ENCODE measurements at regions not wholly inside any gene's neighbourhood (a gene's known extent, or its start where the extent isn't known, plus 50 kb on each side); places are given as distances from the start of the nearest gene placed in this dataset.

DNA sequence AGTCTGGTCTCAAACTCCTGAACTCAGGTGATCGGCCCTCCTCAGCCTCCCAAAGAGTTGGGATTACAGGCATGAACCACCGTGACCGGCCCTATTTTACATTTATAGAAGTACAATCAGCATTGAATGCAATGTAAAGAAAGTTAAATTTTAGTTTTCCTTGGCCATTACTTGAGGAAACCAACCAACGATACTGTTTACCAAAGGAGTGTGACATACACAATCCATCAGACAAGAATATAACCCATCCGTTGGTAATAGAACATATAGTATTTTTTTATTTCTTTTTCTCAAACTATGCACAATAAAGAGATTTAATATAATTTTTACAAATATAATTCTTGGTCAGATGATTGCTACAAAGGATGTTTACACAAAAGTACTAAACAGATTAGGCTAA is 63.1 kb upstream of the MOCS2 start:
- no peak for DNase-seq
- no peak for TF ChIP-seq CTCF (IDR thresholded peaks at IDR 0.05)
- intact Hi-C loops (cut with micrococcal nuclease): no loop called here
- H3K27me3 Mint-ChIP-seq: peaks cover 9% of the 10 kb centered on the region
- H3K27ac Mint-ChIP-seq: no peak overlapping the region
- ChIA-PET CTCF (no interaction called here), POLR2A (no interaction called here)
- no peak overlapping the region for H3K4me3 Mint-ChIP-seq
- H3K36me3 Mint-ChIP-seq (ENCODE audit: low read depth): no peaks in the 10 kb centered on the region
- H3K9me3 Mint-ChIP-seq: no peaks in the 10 kb centered on the region
- no peaks in the 10 kb centered on the region for H3K4me1 Mint-ChIP-seq (ENCODE audit: low read depth)
- no peak for ATAC-seq

DNA sequence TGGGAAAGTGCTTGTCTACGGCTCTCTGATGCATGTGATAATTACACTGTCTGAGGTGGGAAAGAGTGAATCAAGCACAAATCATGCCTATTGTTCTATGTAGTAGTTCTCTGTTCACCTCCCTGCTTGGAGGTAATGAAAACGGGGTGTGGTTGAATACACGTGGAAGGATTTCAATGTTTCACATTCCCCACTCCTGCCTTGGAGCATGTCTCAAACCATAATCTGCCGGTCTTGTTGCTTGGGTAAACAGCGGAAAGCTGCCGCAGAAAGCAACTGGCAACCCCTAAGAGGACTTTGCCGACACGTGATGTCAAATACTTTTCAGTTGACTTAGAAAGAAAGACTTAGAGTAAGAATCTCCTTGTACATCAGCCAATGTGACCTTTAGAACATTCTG is 63.5 kb upstream of the MOCS2 start:
- H3K9me3 Mint-ChIP-seq: no peaks in the 10 kb centered on the region

DNA sequence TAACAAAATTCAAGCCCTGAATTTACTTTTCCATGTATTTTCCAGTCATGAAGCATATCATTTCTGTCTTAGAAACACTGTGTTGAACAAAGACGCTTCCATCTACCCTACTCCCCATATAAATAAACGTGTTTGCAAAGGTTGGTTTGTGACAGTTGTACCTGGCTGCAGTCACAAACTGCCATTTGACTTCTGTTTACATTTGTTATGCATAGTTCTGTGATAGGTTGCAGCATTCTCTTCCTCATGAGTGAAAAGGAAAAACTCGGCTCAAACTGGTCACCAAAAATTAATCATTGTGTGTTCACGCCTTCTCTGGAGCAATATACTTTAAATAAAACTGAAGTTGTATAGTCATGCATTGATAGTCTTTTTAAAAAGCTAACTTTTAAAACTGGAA is 69.3 kb upstream of the MOCS2 start:
- ChIA-PET POLR2A (no interaction called here), CTCF (interaction anchor here (1.0 kb wide), 1 partner anchor 8 kb away, joined by 5 read pairs; no protein-coding TSS in a partner anchor)
- ATAC-seq (no peak), DNase-seq (no peak)
- intact Hi-C loops (cut with micrococcal nuclease): no loop called here
- H3K27ac Mint-ChIP-seq: no peak overlapping the region
- no peaks in the 10 kb centered on the region for H3K9me3 Mint-ChIP-seq
- TF ChIP-seq CTCF (IDR thresholded peaks at IDR 0.05): no peak
- no peaks in the 10 kb centered on the region for H3K4me1 Mint-ChIP-seq (ENCODE audit: low read depth)
- H3K36me3 Mint-ChIP-seq (ENCODE audit: low read depth): no peaks in the 10 kb centered on the region
- no peak overlapping the region for H3K4me3 Mint-ChIP-seq
- H3K27me3 Mint-ChIP-seq: peaks cover 3% of the 10 kb centered on the region

More for the DNA sequence above, 63.5 kb upstream of the MOCS2 start:
- intact Hi-C loops (cut with micrococcal nuclease): no loop called here
- ChIA-PET CTCF (no interaction called here), POLR2A (no interaction called here)
- H3K27me3 Mint-ChIP-seq: peaks cover 8% of the 10 kb centered on the region
- H3K27ac Mint-ChIP-seq: no peak overlapping the region
- DNase-seq (no peak), ATAC-seq (no peak)
- TF ChIP-seq CTCF (IDR thresholded peaks at IDR 0.05): no peak
- no peaks in the 10 kb centered on the region for H3K36me3 Mint-ChIP-seq (ENCODE audit: low read depth)
- no peaks in the 10 kb centered on the region for H3K4me1 Mint-ChIP-seq (ENCODE audit: low read depth)
- no peak overlapping the region for H3K4me3 Mint-ChIP-seq

DNA sequence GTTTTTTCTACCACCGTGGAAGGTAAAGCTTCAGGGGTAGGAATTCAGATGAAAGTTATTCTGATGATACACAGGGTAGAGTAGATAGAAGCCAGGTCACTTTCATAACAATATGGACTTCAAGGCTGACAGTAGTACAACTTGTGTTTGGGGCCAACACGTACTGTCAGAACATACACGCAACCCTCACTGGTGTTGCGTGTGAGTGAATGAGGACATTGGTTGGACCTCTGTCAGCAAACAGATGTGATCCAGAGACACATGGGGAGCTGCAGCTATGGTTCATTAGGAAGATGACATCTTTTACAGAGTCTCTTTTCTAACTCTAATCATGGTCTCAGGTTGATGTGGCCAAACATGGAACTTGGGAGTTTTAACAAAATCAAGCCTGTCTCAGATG is 70.1 kb upstream of the MOCS2 start:
- ATAC-seq (no peak), DNase-seq (no peak)
- ChIA-PET CTCF (interaction anchor here (1.0 kb wide), 1 partner anchor 9 kb away, joined by 5 read pairs; no protein-coding TSS in a partner anchor), POLR2A (no interaction called here)
- no peaks in the 10 kb centered on the region for H3K36me3 Mint-ChIP-seq (ENCODE audit: low read depth)
- no peaks in the 10 kb centered on the region for H3K9me3 Mint-ChIP-seq
- intact Hi-C loops (cut with micrococcal nuclease): no loop called here
- TF ChIP-seq CTCF (IDR thresholded peaks at IDR 0.05): no peak
- no peak overlapping the region for H3K4me3 Mint-ChIP-seq
- H3K27me3 Mint-ChIP-seq: peaks cover 3% of the 10 kb centered on the region
- no peak overlapping the region for H3K27ac Mint-ChIP-seq
- H3K4me1 Mint-ChIP-seq (ENCODE audit: low read depth): no peaks in the 10 kb centered on the region

DNA sequence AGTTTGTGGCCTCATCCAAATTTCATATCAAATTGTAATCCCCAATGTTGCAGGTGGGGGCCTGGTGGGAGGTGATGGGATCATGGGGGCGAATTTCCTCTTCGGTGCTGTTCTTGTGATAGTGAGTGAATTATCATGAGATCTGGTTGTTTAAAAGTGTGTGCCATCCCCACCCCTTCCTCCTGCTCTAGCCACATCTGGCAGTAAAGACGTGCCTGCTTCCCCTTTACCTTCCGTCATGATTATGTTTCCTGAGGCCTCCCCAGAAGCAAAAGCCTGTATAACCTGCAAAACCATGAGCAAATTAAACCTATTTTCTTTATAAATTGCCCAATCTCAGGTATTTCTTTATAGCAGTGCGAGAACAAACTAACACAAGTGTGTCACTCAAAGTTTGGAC is 71.0 kb upstream of the MOCS2 start:
- ChIA-PET CTCF (interaction anchor here (1.0 kb wide), 1 partner anchor 15 kb away, joined by 4 read pairs; no protein-coding TSS in a partner anchor), POLR2A (no interaction called here)
- H3K27me3 Mint-ChIP-seq: no peaks in the 10 kb centered on the region
- no peak for TF ChIP-seq CTCF (IDR thresholded peaks at IDR 0.05)
- no peaks in the 10 kb centered on the region for H3K4me1 Mint-ChIP-seq (ENCODE audit: low read depth)
- H3K36me3 Mint-ChIP-seq (ENCODE audit: low read depth): no peaks in the 10 kb centered on the region
- H3K9me3 Mint-ChIP-seq: no peaks in the 10 kb centered on the region
- DNase-seq (no peak), ATAC-seq (no peak)
- no peak overlapping the region for H3K27ac Mint-ChIP-seq
- H3K4me3 Mint-ChIP-seq: no peak overlapping the region
- intact Hi-C loops (cut with micrococcal nuclease): no loop called here

Data from activated CD8-positive, alpha-beta T cell treated with anti-CD3 and anti-CD28 coated beads for 36 hours (primary cell).